Heart left ventricle (tissue), 16 donors: ENCODE measurements at regions not wholly inside any gene's neighbourhood (a gene's known extent, or its start where the extent isn't known, plus 50 kb on each side); places are given as distances from the start of the nearest gene placed in this dataset.

Experiments used
- ATAC-seq, 4 donors: fragments of 200-7000 bp; cut with Tn5 transposase; one replicate each; pipeline ENCODE4 v1.9.1; 2020 to 2022; ENCODE audit warnings: moderate library complexity in 4 of 4, mild to moderate bottlenecking in 3 of 4, moderate number of reproducible peaks in 1 of 4
- DNase-seq, 5 donors: peaks; one replicate each; pipeline ENCODE4 v3.0.0-alpha.2; 2020
- H3K27ac ChIP-seq, 12 donors: fragments of 200-600 bp; sonication (generic) in 4 of 12; one replicate each; pipeline versions ENCODE4 v1.5.0 to v1.8.0; 2016 to 2022; ENCODE audit warnings: mild to moderate bottlenecking in 2 of 12
- H3K27me3 ChIP-seq, 9 donors: fragments of 200-600 bp; sonication (generic) in 2 of 9; one replicate each; pipeline versions ENCODE4 v1.5.1 to v1.8.0; 2016 to 2022; ENCODE audit warnings: mild to moderate bottlenecking in 3 of 9
- H3K36me3 ChIP-seq, 9 donors: fragments of 200-600 bp; sonication (generic) in 2 of 9; one replicate each; pipeline versions ENCODE4 v1.5.0 to v1.8.0; 2018 to 2022; ENCODE audit warnings: mild to moderate bottlenecking in 2 of 9
- H3K4me1 ChIP-seq, 12 donors: fragments of 200-600 bp; sonication (generic) in 4 of 12; one replicate each; pipeline versions ENCODE4 v1.5.0 to v1.8.0; 2016 to 2022; ENCODE audit warnings: mild to moderate bottlenecking in 3 of 12
- H3K4me3 ChIP-seq, 12 donors: fragments of 200-600 bp; sonication (generic) in 4 of 12; one replicate each; pipeline versions ENCODE4 v1.5.0 to v1.8.0; 2017 to 2022; ENCODE audit warnings: mild to moderate bottlenecking in 9 of 12, moderate library complexity in 4 of 12
- H3K9me3 ChIP-seq, 12 donors: fragments of 200-600 bp; sonication (generic) in 4 of 12; one replicate each; pipeline versions ENCODE4 v1.5.0 to v1.8.0; 2016 to 2022; ENCODE audit warnings: mild to moderate bottlenecking in 1 of 12
- CTCF ChIP-seq, 12 donors: fragments of 200-600 bp; sonication (generic) in 4 of 12; IDR thresholded peaks; one replicate each; pipeline versions ENCODE4 v1.5.0 to v1.8.0; 2018 to 2022; ENCODE audit warnings: antibody characterized with exemption in 12 of 12, mild to moderate bottlenecking in 5 of 12
- POLR2A ChIP-seq, 2 donors: fragments of 450-650 bp; IDR thresholded peaks; one replicate each; pipeline ENCODE4 v1.6.1; 2017; ENCODE audit warnings: antibody characterized with exemption in 2 of 2, mild to moderate bottlenecking in 2 of 2, moderate library complexity in 2 of 2
- WGBS, 4 donors: extraction: QIAGEN DNeasy Blood & Tissue Kit in 2 of 4; methylation state at CpG; one replicate each; pipeline versions ENCODE4 v1.1.5 to v1.1.7; 2013 to 2018; 5-methylcytosine and 5-hydroxymethylcytosine counted together
- intact Hi-C, 10 donors: fragments of 100-400 bp; cut with DNase I; formaldehyde crosslinking; loops; one replicate each; pipeline versions ENCODE4 v1.11.1 to v1.14.2; 2022
- donor health status: ischemic (EF 13 %, LVEDD 7.1; RV severe dilation, severe dysfunction).
- donor health status: healthy with polysubstance abuse.
- donor health status: DM: no; HTN: yes; CAD: no.
- donor health status: DM: no; HTN: no; CAD: no.
- donor health status: ischemic (EF 25% LVEDD 6.9; RV normal size, moderate dysfunction).
- donor health status: ischemic (EF 25% LVEDD 5.7; RV mildly dilated, moderate dysfunction).
- donor health status: healthy.
- donor health status: DM: yes; HTN: yes; CAD: no.
- donor health status: ischemic (EF 35%, LVEDD 5.7; RV mildly dilated, moderate dysfunction).
- donor health status: nonischemic (EF 11% LVEDD 7.7; RV severe dilation, severe dysfunction).
- donor health status: DM: yes; HTN: yes; CAD: no.
- donor health status: PGD.
- donor health status: ischemic (EF 29% LVEDD 5.4; RV normal size, mild dysfunction).
- donor health status: nonischemic (EF 23%, LVEDD 6.1; RV moderate dilation, normal function).

- intact Hi-C loops = no loop called here
- ATAC-seq = no peak
Measured at GRCh38 chr1:103256490-103256889, 148.2 kb upstream of the COL11A1 start.

GRCh38 chr1:103254691-103255090 is 146.4 kb upstream of the COL11A1 start:
- H3K9me3 ChIP-seq = no peaks in the 10 kb centered on the region
- intact Hi-C loops = no loop called here
- 73 to 82% (median 78%) methylated on average over 3 of the region's 3 CpGs for WGBS, 4 donors
- no peaks in the 10 kb centered on the region for H3K4me1 ChIP-seq
- TF ChIP-seq POLR2A (IDR thresholded peaks at IDR 0.05) (no peak), CTCF (IDR thresholded peaks at IDR 0.05) (no peak)
- H3K27ac ChIP-seq = no peak overlapping the region
- no peak for ATAC-seq
- H3K27me3 ChIP-seq = no peaks in the 10 kb centered on the region
- no peak overlapping the region for H3K4me3 ChIP-seq
- H3K36me3 ChIP-seq = no peaks in the 10 kb centered on the region
- no peak for DNase-seq

More at GRCh38 chr1:103256490-103256889, 148.2 kb upstream of the COL11A1 start:
- no peak for DNase-seq
- Histone ChIP-seq H3K27me3 (no peaks in the 10 kb centered on the region), H3K4me1 (no peaks in the 10 kb centered on the region), H3K4me3 (no peak overlapping the region), H3K9me3 (no peaks in the 10 kb centered on the region), H3K27ac (no peak overlapping the region), H3K36me3 (no peaks in the 10 kb centered on the region)
- TF ChIP-seq CTCF (IDR thresholded peaks at IDR 0.05) (no peak), POLR2A (IDR thresholded peaks at IDR 0.05) (no peak)
- WGBS, 4 donors = 96 to 98% (median 96%) methylated on average over 1 of the region's 1 CpG

GRCh38 chr1:103250441-103250861 is 142.1 kb upstream of the COL11A1 start:
- Histone ChIP-seq H3K4me1 (no peaks in the 10 kb centered on the region), H3K4me3 (no peak overlapping the region), H3K27me3 (no peaks in the 10 kb centered on the region), H3K9me3 (no peaks in the 10 kb centered on the region), H3K27ac (no peak overlapping the region), H3K36me3 (no peaks in the 10 kb centered on the region)
- DNase-seq (no peak), ATAC-seq (no peak)
- WGBS, 4 donors = 39 to 48% (median 40%) methylated on average over 3 of the region's 3 CpGs
- intact Hi-C loops = no loop called here
- TF ChIP-seq CTCF (IDR thresholded peaks at IDR 0.05) (no peak), POLR2A (IDR thresholded peaks at IDR 0.05) (no peak)

GRCh38 chr1:103248417-103249102 is 140.2 kb upstream of the COL11A1 start:
- TF ChIP-seq CTCF (IDR thresholded peaks at IDR 0.05) = no peak
- no peak for TF ChIP-seq POLR2A (IDR thresholded peaks at IDR 0.05)
- H3K27me3 ChIP-seq = no peaks in the 10 kb centered on the region
- ATAC-seq (no peak), DNase-seq (no peak)
- H3K9me3 ChIP-seq = no peaks in the 10 kb centered on the region
- WGBS, 4 donors = 85 to 91% (median 90%) methylated on average over 8 of the region's 8 CpGs
- no peak overlapping the region for H3K4me3 ChIP-seq
- no peaks in the 10 kb centered on the region for H3K4me1 ChIP-seq
- intact Hi-C loops = no loop called here
- no peak overlapping the region for H3K27ac ChIP-seq
- no peaks in the 10 kb centered on the region for H3K36me3 ChIP-seq
